CD14-positive monocyte (primary cell): ENCODE measurements at regions not wholly inside any gene's neighbourhood (a gene's known extent, or its start where the extent isn't known, plus 50 kb on each side); places are given as distances from the start of the nearest gene placed in this dataset.

ENCODE experiments used
- DNase-seq, 3 donors: peaks; one replicate each; pipeline ENCODE4 v3.0.0-alpha.2; 2011 to 2022
- H2AFZ ChIP-seq: 2 replicates; pipeline ENCODE4 v1.6.0; 2012; ENCODE audit warnings: mild to moderate bottlenecking, low read depth, low read length, inconsistent platforms; ENCODE audit not compliant: insufficient read depth, poor library complexity, severe bottlenecking
- H3K27ac ChIP-seq, 2 donors: 1 replicate in 1 of 2; 2 replicates in 1 of 2; pipeline ENCODE4 v1.5.1; 2012 to 2013; ENCODE audit warnings: low read length in 2 of 2, control low read depth in 1 of 2, inconsistent platforms in 1 of 2, low read depth in 1 of 2, mild to moderate bottlenecking in 1 of 2
- H3K27me3 ChIP-seq, 2 donors: one replicate each; pipeline versions ENCODE4 v1.6.0 to v1.6.1; 2011 to 2013; ENCODE audit warnings: low read length in 2 of 2; ENCODE audit not compliant: control insufficient read depth in 2 of 2, insufficient read depth in 2 of 2
- H3K36me3 ChIP-seq, 2 donors: replicated peaks in 1 of 2; 1 replicate in 1 of 2; 2 replicates in 1 of 2; pipeline versions ENCODE4 v1.5.1 to v1.6.1; 2012 to 2013; ENCODE audit warnings: low read length in 2 of 2, control low read depth in 1 of 2, inconsistent platforms in 1 of 2, mild to moderate bottlenecking in 1 of 2; ENCODE audit not compliant: insufficient read depth in 2 of 2, control insufficient read depth in 1 of 2
- H3K4me1 ChIP-seq, 2 donors: 1 replicate in 1 of 2; 2 replicates in 1 of 2; pipeline versions ENCODE4 v1.5.1 to v1.6.1; 2012 to 2013; ENCODE audit warnings: low read length in 2 of 2, control low read depth in 1 of 2, inconsistent platforms in 1 of 2, mild to moderate bottlenecking in 1 of 2, moderate library complexity in 1 of 2; ENCODE audit not compliant: insufficient read depth in 2 of 2, control insufficient read depth in 1 of 2
- H3K4me2 ChIP-seq: replicated peaks from 2 replicates; pipeline ENCODE3; 2012; ENCODE audit warnings: low read length, moderate library complexity, mild to moderate bottlenecking; ENCODE audit not compliant: poor library complexity, severe bottlenecking; ENCODE audit errors: extremely low read depth
- H3K4me3 ChIP-seq, 3 experiments: fragments of 200-600 bp in 1 of 3; sonication (generic) in 1 of 3; replicated peaks in 1 of 3; 1 replicate in 2 of 3; 2 replicates in 1 of 3; pipeline ENCODE4 v1.5.1; 2011 to 2013; ENCODE audit warnings: low read length in 3 of 3, mild to moderate bottlenecking in 3 of 3, control low read depth in 2 of 3, low read depth in 2 of 3, inconsistent platforms in 1 of 3, moderate library complexity in 1 of 3
- H3K79me2 ChIP-seq: 2 replicates; pipeline ENCODE4 v1.6.0; 2012; ENCODE audit warnings: mild to moderate bottlenecking, control low read depth, inconsistent platforms, low read length, moderate library complexity; ENCODE audit not compliant: insufficient read depth
- H3K9ac ChIP-seq: 2 replicates; pipeline ENCODE4 v1.6.0; 2017; ENCODE audit warnings: low read length, mild to moderate bottlenecking; ENCODE audit not compliant: insufficient read depth, poor library complexity, severe bottlenecking
- H3K9me3 ChIP-seq, 2 donors: replicated peaks in 1 of 2; 1 replicate in 1 of 2; 2 replicates in 1 of 2; pipeline versions ENCODE4 v1.5.1 to v1.6.1; 2012 to 2013; ENCODE audit warnings: low read length in 2 of 2, control low read depth in 1 of 2; ENCODE audit not compliant: control insufficient read depth in 1 of 2, insufficient read depth in 1 of 2
- H4K20me1 ChIP-seq: 2 replicates; pipeline ENCODE4 v1.6.0; 2012; ENCODE audit warnings: mild to moderate bottlenecking, low read length, control low read depth, moderate library complexity; ENCODE audit not compliant: insufficient read depth
- H3K27ac Mint-ChIP-seq, 7 donors: one replicate each; pipeline ENCODE4 v1.8.0; 2020; ENCODE audit warnings: mild to moderate bottlenecking in 7 of 7, mixed read lengths in 7 of 7, moderate library complexity in 6 of 7, inconsistent platforms in 2 of 7
- H3K27me3 Mint-ChIP-seq, 3 donors: one replicate each; pipeline ENCODE4 v1.8.0; 2021 to 2022; ENCODE audit warnings: low read depth in 3 of 3, mild to moderate bottlenecking in 3 of 3, mixed read lengths in 3 of 3, moderate library complexity in 3 of 3, inconsistent platforms in 1 of 3
- H3K36me3 Mint-ChIP-seq, 2 donors: one replicate each; pipeline ENCODE4 v1.8.0; 2020; ENCODE audit warnings: mixed read lengths in 2 of 2, inconsistent platforms in 1 of 2, mild to moderate bottlenecking in 1 of 2
- H3K4me1 Mint-ChIP-seq: one replicate; pipeline ENCODE4 v1.8.0; 2020; ENCODE audit warnings: mild to moderate bottlenecking, mixed read lengths
- H3K4me3 Mint-ChIP-seq, 2 donors: one replicate each; pipeline ENCODE4 v1.8.0; 2020; ENCODE audit warnings: mild to moderate bottlenecking in 2 of 2, mixed read lengths in 2 of 2, moderate library complexity in 1 of 2
- H3K9me3 Mint-ChIP-seq, 7 donors: one replicate each; pipeline ENCODE4 v1.8.0; 2020 to 2022; ENCODE audit warnings: mixed read lengths in 7 of 7, mild to moderate bottlenecking in 6 of 7, moderate library complexity in 6 of 7, inconsistent platforms in 2 of 7
- CTCF ChIP-seq: fragments of 200-600 bp; IDR thresholded peaks from one replicate; pipeline ENCODE4 v1.8.0; 2022; ENCODE audit warnings: antibody characterized with exemption, mild to moderate bottlenecking
- WGBS: methylation state at CpG from one replicate; pipeline ENCODE4 v1.1.5; 2013; ENCODE audit warnings: missing lambda C conversion rate; ENCODE audit not compliant: insufficient coverage; 5-methylcytosine and 5-hydroxymethylcytosine counted together
- intact Hi-C, 2 donors: fragments of 100-400 bp; cut with micrococcal nuclease; formaldehyde crosslinking; loops; one replicate each; pipeline versions ENCODE4 v1.15.0 to v1.15.1; 2023

GRCh38 chr4:135124196-135124595 lies 922.6 kb upstream of the PABPC4L start:
- no peaks in the 10 kb centered on the region for H3K4me1 ChIP-seq
- Mint-ChIP-seq H3K4me3 (no peak overlapping the region), H3K27ac (no peak overlapping the region), H3K27me3 (peaks cover 0 to 3% (median 0%) of the 10 kb centered on the region in 3 donors), H3K4me1 (no peaks in the 10 kb centered on the region), H3K36me3 (no peaks in the 10 kb centered on the region), H3K9me3 (peaks cover 0 to 3% (median 0%) of the 10 kb centered on the region in 7 donors)
- H3K36me3 ChIP-seq, result no peaks in the 10 kb centered on the region
- no peak overlapping the region for H3K27ac ChIP-seq
- no peaks in the 10 kb centered on the region for H4K20me1 ChIP-seq
- no peak overlapping the region for H3K9ac ChIP-seq
- intact Hi-C loops, result no loop called here
- no peak overlapping the region for H2AFZ ChIP-seq
- no peaks in the 10 kb centered on the region for H3K79me2 ChIP-seq
- no peak for TF ChIP-seq CTCF
- no peak overlapping the region for H3K4me3 ChIP-seq
- H3K9me3 ChIP-seq, result no peaks in the 10 kb centered on the region
- H3K27me3 ChIP-seq, result no peaks in the 10 kb centered on the region
- H3K4me2 ChIP-seq, result no peak overlapping the region
- no peak for DNase-seq

- no CpG with 5 or more reads among the region's 1 CpG for WGBS
- Histone ChIP-seq H3K9me3 (no peaks in the 10 kb centered on the region), H3K79me2 (no peaks in the 10 kb centered on the region), H3K36me3 (no peaks in the 10 kb centered on the region), H3K27ac (no peak overlapping the region), H4K20me1 (no peaks in the 10 kb centered on the region), H3K9ac (no peak overlapping the region), H3K4me3 (no peak overlapping the region), H3K4me2 (no peak overlapping the region), H2AFZ (no peak overlapping the region), H3K4me1 (no peaks in the 10 kb centered on the region), H3K27me3 (no peaks in the 10 kb centered on the region)
- peaks cover 0 to 3% (median 0%) of the 10 kb centered on the region in 7 donors for H3K9me3 Mint-ChIP-seq
- H3K27ac Mint-ChIP-seq, result no peak overlapping the region
- TF ChIP-seq CTCF, result no peak
- DNase-seq, result no peak
- no peaks in the 10 kb centered on the region for H3K36me3 Mint-ChIP-seq
- no peak overlapping the region for H3K4me3 Mint-ChIP-seq
- H3K4me1 Mint-ChIP-seq, result no peaks in the 10 kb centered on the region
- H3K27me3 Mint-ChIP-seq, result peaks cover 0 to 3% (median 0%) of the 10 kb centered on the region in 3 donors
- intact Hi-C loops, result no loop called here
These were observed 922.0 kb upstream of the PABPC4L start for GRCh38 chr4:135123632-135124031.
